KMS-11 (cell line): ENCODE measurements at regions not wholly inside any gene's neighbourhood (a gene's known extent, or its start where the extent isn't known, plus 50 kb on each side); places are given as distances from the start of the nearest gene placed in this dataset.

Experiments
- H2AFZ ChIP-seq: fragments of 200-600 bp; sonication (generic); 2 replicates; pipeline ENCODE4 v1.6.1; 2016; ENCODE audit warnings: antibody characterized with exemption, mixed run types, low read depth
- H3K27ac ChIP-seq: fragments of 200-600 bp; sonication (generic); 2 replicates; pipeline ENCODE4 v1.6.1; 2016; ENCODE audit warnings: mild to moderate bottlenecking, mixed run types
- H3K27me3 ChIP-seq: fragments of 200-600 bp; sonication (generic); 2 replicates; pipeline ENCODE4 v1.6.1; 2017; ENCODE audit warnings: mild to moderate bottlenecking, low read depth, mixed run types, moderate library complexity; ENCODE audit not compliant: insufficient read depth
- H3K36me3 ChIP-seq: fragments of 200-600 bp; sonication (generic); 2 replicates; pipeline ENCODE4 v1.6.1; 2017; ENCODE audit warnings: mild to moderate bottlenecking, mixed run types; ENCODE audit not compliant: insufficient read depth
- H3K4me1 ChIP-seq: fragments of 200-600 bp; sonication (generic); 2 replicates; pipeline ENCODE4 v1.6.1; 2016; ENCODE audit warnings: mild to moderate bottlenecking, low read depth, mixed run types; ENCODE audit not compliant: poor library complexity, severe bottlenecking
- H3K4me2 ChIP-seq: fragments of 200-600 bp; sonication (generic); 2 replicates; pipeline ENCODE4 v1.7.0; 2016; ENCODE audit warnings: mild to moderate bottlenecking, mixed run types
- H3K4me3 ChIP-seq: fragments of 200-600 bp; sonication (generic); IDR thresholded peaks from 2 replicates; pipeline ENCODE4 v1.6.1; 2017; ENCODE audit warnings: low read depth, low read length, mixed read lengths; ENCODE audit not compliant: insufficient read depth
- H3K79me2 ChIP-seq: fragments of 200-600 bp; sonication (generic); 2 replicates; pipeline ENCODE4 v1.6.1; 2016; ENCODE audit warnings: low read depth, mixed run types; ENCODE audit not compliant: insufficient read depth
- H3K9ac ChIP-seq: fragments of 200-600 bp; sonication (generic); 2 replicates; pipeline ENCODE4 v1.6.1; 2016; ENCODE audit warnings: mild to moderate bottlenecking, mixed run types
- H4K20me1 ChIP-seq: fragments of 200-600 bp; sonication (generic); 2 replicates; pipeline ENCODE4 v1.6.1; 2016; ENCODE audit warnings: mild to moderate bottlenecking, mixed run types; ENCODE audit not compliant: insufficient read depth
- TF ChIP-seq, protein P1 (sequence below): fragments of 200-600 bp; sonication (generic); conservative IDR thresholded peaks from 2 replicates; pipeline ENCODE4 v1.6.1; 2017; ENCODE audit warnings: low read depth, mild to moderate bottlenecking, antibody characterized with exemption, low read length, moderate library complexity, mixed read lengths

DNA sequence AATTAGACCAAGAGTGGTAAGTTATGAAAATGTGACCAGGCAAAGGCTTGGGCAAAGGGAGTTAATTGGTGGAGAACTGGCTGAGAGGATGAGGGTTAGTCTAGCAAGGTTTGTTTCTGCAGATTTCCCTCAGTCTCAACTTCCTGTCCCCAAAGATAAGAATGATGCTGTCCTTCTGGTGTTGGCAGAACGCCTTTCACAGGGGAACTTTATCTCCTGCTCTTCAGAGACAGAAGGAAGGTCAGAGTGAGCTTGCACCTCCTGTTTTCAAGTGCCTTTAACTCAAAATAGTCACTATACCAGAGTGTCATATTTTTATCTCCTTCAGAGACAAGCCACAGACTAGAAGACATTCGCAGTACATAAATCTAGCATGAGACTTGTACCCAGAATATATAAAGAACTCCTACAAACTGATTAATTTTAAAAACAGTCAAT lies 95.7 kb downstream of the TEX51 start:
- no peak overlapping the region for H3K4me2 ChIP-seq
- TF ChIP-seq, protein P1, sequence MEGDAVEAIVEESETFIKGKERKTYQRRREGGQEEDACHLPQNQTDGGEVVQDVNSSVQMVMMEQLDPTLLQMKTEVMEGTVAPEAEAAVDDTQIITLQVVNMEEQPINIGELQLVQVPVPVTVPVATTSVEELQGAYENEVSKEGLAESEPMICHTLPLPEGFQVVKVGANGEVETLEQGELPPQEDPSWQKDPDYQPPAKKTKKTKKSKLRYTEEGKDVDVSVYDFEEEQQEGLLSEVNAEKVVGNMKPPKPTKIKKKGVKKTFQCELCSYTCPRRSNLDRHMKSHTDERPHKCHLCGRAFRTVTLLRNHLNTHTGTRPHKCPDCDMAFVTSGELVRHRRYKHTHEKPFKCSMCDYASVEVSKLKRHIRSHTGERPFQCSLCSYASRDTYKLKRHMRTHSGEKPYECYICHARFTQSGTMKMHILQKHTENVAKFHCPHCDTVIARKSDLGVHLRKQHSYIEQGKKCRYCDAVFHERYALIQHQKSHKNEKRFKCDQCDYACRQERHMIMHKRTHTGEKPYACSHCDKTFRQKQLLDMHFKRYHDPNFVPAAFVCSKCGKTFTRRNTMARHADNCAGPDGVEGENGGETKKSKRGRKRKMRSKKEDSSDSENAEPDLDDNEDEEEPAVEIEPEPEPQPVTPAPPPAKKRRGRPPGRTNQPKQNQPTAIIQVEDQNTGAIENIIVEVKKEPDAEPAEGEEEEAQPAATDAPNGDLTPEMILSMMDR = no peak
- no peak overlapping the region for H3K27ac ChIP-seq
- H3K4me3 ChIP-seq = no peak overlapping the region
- H3K36me3 ChIP-seq = no peaks in the 10 kb centered on the region
- H3K27me3 ChIP-seq = no peaks in the 10 kb centered on the region
- H4K20me1 ChIP-seq = no peaks in the 10 kb centered on the region
- no peak overlapping the region for H2AFZ ChIP-seq
- H3K9ac ChIP-seq = no peak overlapping the region
- no peaks in the 10 kb centered on the region for H3K79me2 ChIP-seq
- H3K4me1 ChIP-seq = no peaks in the 10 kb centered on the region

GRCh38 chr2:126995621-126996377 lies 97.1 kb downstream of the TEX51 start:
- Histone ChIP-seq H3K27ac (no peak overlapping the region), H4K20me1 (no peaks in the 10 kb centered on the region), H3K4me3 (no peak overlapping the region), H3K9ac (no peak overlapping the region), H3K27me3 (no peaks in the 10 kb centered on the region), H3K4me2 (no peak overlapping the region), H3K79me2 (no peaks in the 10 kb centered on the region), H3K36me3 (no peaks in the 10 kb centered on the region), H3K4me1 (no peaks in the 10 kb centered on the region), H2AFZ (no peak overlapping the region)
- TF ChIP-seq, protein P1 = no peak

- no peak overlapping the region for H3K4me2 ChIP-seq
- no peaks in the 10 kb centered on the region for H3K4me1 ChIP-seq
- H3K79me2 ChIP-seq = no peaks in the 10 kb centered on the region
- H3K27ac ChIP-seq = no peak overlapping the region
- H3K9ac ChIP-seq = no peak overlapping the region
- no peaks in the 10 kb centered on the region for H3K36me3 ChIP-seq
- H3K27me3 ChIP-seq = no peaks in the 10 kb centered on the region
- no peak overlapping the region for H2AFZ ChIP-seq
- TF ChIP-seq, protein P1 = no peak
- H4K20me1 ChIP-seq = no peaks in the 10 kb centered on the region
- H3K4me3 ChIP-seq = no peak overlapping the region
Measured at GRCh38 chr2:126996378-126996699, 97.6 kb downstream of the TEX51 start.
